HG03103 (cell line): ENCODE measurements at regions not wholly inside any gene's neighbourhood (a gene's known extent, or its start where the extent isn't known, plus 50 kb on each side); places are given as distances from the start of the nearest gene placed in this dataset.

ENCODE experiments used
- ATAC-seq: cut with Tn5 transposase; IDR thresholded peaks from one replicate; pipeline ENCODE4 v1.9.1; 2021; ENCODE audit warnings: low read depth; ENCODE audit not compliant: unreplicated experiment

- ATAC-seq, result no peak
These were observed 164.7 kb upstream of the CHRM3 start for GRCh38 chr1:239221656-239222055.

- no peak for ATAC-seq
These were observed 166.7 kb upstream of the CHRM3 start for GRCh38 chr1:239219679-239220078.

GRCh38 chr1:239218301-239218700, 168.1 kb upstream of the CHRM3 start:
- ATAC-seq, result no peak

- no peak for ATAC-seq
These were observed 173.6 kb upstream of the CHRM3 start for GRCh38 chr1:239212811-239213220.

- no peak for ATAC-seq
These were observed 176.8 kb upstream of the CHRM3 start for GRCh38 chr1:239209591-239209990.

GRCh38 chr1:239204401-239204800, 182.0 kb upstream of the CHRM3 start:
- ATAC-seq, result no peak

- ATAC-seq, result no peak
These were observed 188.5 kb upstream of the CHRM3 start for GRCh38 chr1:239197871-239198270.

- ATAC-seq, result no peak
These were observed 196.3 kb upstream of the CHRM3 start for GRCh38 chr1:239189998-239190512.

GRCh38 chr1:239186487-239186886, 199.9 kb upstream of the CHRM3 start:
- no peak for ATAC-seq

- ATAC-seq, result no peak
These were observed 201.1 kb upstream of the CHRM3 start for GRCh38 chr1:239185245-239185619.

GRCh38 chr1:239184561-239185244, 201.7 kb upstream of the CHRM3 start:
- no peak for ATAC-seq

GRCh38 chr1:239178961-239179360, 207.4 kb upstream of the CHRM3 start:
- ATAC-seq, result no peak

- ATAC-seq, result no peak
These were observed 211.5 kb upstream of the CHRM3 start for GRCh38 chr1:239174880-239175279.

GRCh38 chr1:239170828-239171227, 215.5 kb upstream of the CHRM3 start:
- ATAC-seq, result no peak

GRCh38 chr1:239169276-239169675, 217.1 kb upstream of the CHRM3 start:
- no peak for ATAC-seq

GRCh38 chr1:239164451-239165180, 221.8 kb upstream of the CHRM3 start:
- no peak for ATAC-seq

- no peak for ATAC-seq
These were observed 230.8 kb upstream of the CHRM3 start for GRCh38 chr1:239155466-239156091.

GRCh38 chr1:239151937-239152336, 234.4 kb upstream of the CHRM3 start:
- ATAC-seq, result no peak

- ATAC-seq, result no peak
These were observed 245.4 kb upstream of the CHRM3 start for GRCh38 chr1:239140968-239141367.

- ATAC-seq, result no peak
These were observed 246.6 kb upstream of the CHRM3 start for GRCh38 chr1:239139801-239140200.

- no peak for ATAC-seq
These were observed 257.8 kb upstream of the CHRM3 start for GRCh38 chr1:239128541-239128940.

- ATAC-seq, result no peak
These were observed 259.5 kb upstream of the CHRM3 start for GRCh38 chr1:239126884-239127283.
